Peyer's patch (tissue), 4 donors: ENCODE measurements at regions not wholly inside any gene's neighbourhood (a gene's known extent, or its start where the extent isn't known, plus 50 kb on each side); places are given as distances from the start of the nearest gene placed in this dataset.

Experiments used
- POLR2A ChIP-seq, 2 donors: fragments of 450-650 bp; IDR thresholded peaks; one replicate each; pipeline ENCODE4 v1.5.1; 2017; ENCODE audit warnings: antibody characterized with exemption in 2 of 2, mild to moderate bottlenecking in 2 of 2, moderate library complexity in 2 of 2
- TF ChIP-seq, protein P1 (sequence below), 6 experiments: fragments of 450-650 bp in 4 of 6; fragments of 200-600 bp in 2 of 6; sonication (generic) in 1 of 6; IDR thresholded peaks; one replicate each; pipeline ENCODE4 v1.5.1; 2017 to 2019; ENCODE audit warnings: antibody characterized with exemption in 6 of 6, mild to moderate bottlenecking in 3 of 6, moderate library complexity in 1 of 6

DNA sequence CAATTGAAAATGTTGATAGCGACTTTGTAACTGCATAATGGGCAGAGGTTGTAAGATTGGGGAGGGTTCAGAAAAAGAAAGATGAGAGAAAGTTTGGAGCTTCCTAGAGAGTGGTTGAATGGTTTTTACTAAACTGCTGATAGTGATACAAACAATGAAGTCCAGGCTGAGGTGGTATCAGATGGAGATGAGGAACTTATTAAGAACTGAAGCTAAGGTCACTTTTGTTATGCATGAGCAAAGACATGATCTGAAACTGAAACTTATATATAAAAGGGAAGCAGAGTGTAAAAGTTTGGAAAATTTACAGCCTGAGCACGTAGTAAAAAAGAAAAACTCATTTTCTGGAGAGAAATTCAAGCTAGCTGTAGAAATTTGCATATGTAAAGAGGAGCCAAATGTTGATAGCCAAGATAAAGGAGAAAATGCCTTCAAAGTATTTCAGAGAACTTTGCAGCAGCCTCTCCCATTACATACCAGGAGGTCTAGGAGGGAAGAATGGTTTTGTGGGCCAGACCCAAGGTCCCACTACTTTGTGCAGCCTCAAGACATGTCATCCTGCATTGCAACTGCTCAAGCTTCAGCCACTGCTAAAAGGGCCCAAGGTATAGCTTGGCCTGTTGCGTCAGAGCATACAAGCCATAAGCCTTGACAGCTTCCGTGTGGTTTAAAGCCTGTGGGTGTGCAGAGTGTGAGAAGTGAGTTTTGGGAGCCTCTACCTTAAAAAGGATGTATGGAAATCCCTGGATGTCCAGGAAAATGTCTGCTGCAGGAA lies 843.9 kb downstream of the AMY1C start:
- TF ChIP-seq, protein P1, sequence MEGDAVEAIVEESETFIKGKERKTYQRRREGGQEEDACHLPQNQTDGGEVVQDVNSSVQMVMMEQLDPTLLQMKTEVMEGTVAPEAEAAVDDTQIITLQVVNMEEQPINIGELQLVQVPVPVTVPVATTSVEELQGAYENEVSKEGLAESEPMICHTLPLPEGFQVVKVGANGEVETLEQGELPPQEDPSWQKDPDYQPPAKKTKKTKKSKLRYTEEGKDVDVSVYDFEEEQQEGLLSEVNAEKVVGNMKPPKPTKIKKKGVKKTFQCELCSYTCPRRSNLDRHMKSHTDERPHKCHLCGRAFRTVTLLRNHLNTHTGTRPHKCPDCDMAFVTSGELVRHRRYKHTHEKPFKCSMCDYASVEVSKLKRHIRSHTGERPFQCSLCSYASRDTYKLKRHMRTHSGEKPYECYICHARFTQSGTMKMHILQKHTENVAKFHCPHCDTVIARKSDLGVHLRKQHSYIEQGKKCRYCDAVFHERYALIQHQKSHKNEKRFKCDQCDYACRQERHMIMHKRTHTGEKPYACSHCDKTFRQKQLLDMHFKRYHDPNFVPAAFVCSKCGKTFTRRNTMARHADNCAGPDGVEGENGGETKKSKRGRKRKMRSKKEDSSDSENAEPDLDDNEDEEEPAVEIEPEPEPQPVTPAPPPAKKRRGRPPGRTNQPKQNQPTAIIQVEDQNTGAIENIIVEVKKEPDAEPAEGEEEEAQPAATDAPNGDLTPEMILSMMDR (IDR thresholded peaks at IDR 0.05) = no peak
- no peak for TF ChIP-seq POLR2A (IDR thresholded peaks at IDR 0.05)
